ENCODE measurements at regions not wholly inside any gene's neighbourhood (a gene's known extent, or its start where the extent isn't known, plus 50 kb on each side); places are given as distances from the start of the nearest gene placed in this dataset.

- no peak for DNase-seq
- Histone ChIP-seq H3K4me1 (no peaks in the 10 kb centered on the region), H3K27me3 (no peaks in the 10 kb centered on the region), H3K36me3 (no peaks in the 10 kb centered on the region), H3K9me3 (no peaks in the 10 kb centered on the region), H3K27ac (no peak overlapping the region), H3K4me3 (no peak overlapping the region)
- no peak for TF ChIP-seq POLR2A (IDR thresholded peaks at IDR 0.05)
- TF ChIP-seq POLR2AphosphoS5 (IDR thresholded peaks at IDR 0.05): no peak
- no peak for TF ChIP-seq EP300 (IDR thresholded peaks at IDR 0.05; ENCODE audit: low read depth)
- TF ChIP-seq CTCF (IDR thresholded peaks at IDR 0.05): no peak
- in situ Hi-C loops (cut with MboI; ENCODE audit: low pct_ligation_motif_present in 1 of 4, low pct_unique_long_range_greater_than_20kb in 1 of 4, low sequenced_read_pairs in 3 of 4): no loop called here
- intact Hi-C loops (cut with DNase I; ENCODE audit: low total_unique reads): no loop called here
- 96 to 100% methylated on average over 2 of the region's 2 CpGs for WGBS, 2 donors (ENCODE audit: low coverage in 1 of 2)
Measured at GRCh38 chr16:9333469-9333868, 242.0 kb downstream of the HAPSTR1 start.

GRCh38 chr16:9334103-9334502 is 242.7 kb downstream of the HAPSTR1 start:
- WGBS, 2 donors (ENCODE audit: low coverage in 1 of 2): 88% methylated on average over 1 of the region's 1 CpG; no CpG with 5 or more reads in 1 of the 2 donors
- in situ Hi-C loops (cut with MboI; ENCODE audit: low pct_ligation_motif_present in 1 of 4, low pct_unique_long_range_greater_than_20kb in 1 of 4, low sequenced_read_pairs in 3 of 4): no loop called here
- intact Hi-C loops (cut with DNase I; ENCODE audit: low total_unique reads): no loop called here
- no peaks in the 10 kb centered on the region for H3K4me1 ChIP-seq
- DNase-seq: no peak
- TF ChIP-seq POLR2A (IDR thresholded peaks at IDR 0.05): no peak
- TF ChIP-seq POLR2AphosphoS5 (IDR thresholded peaks at IDR 0.05): no peak
- TF ChIP-seq EP300 (IDR thresholded peaks at IDR 0.05; ENCODE audit: low read depth): no peak
- TF ChIP-seq CTCF (IDR thresholded peaks at IDR 0.05): no peak
- H3K36me3 ChIP-seq: no peaks in the 10 kb centered on the region
- no peaks in the 10 kb centered on the region for H3K9me3 ChIP-seq
- H3K27ac ChIP-seq: no peak overlapping the region
- H3K4me3 ChIP-seq: no peak overlapping the region
- no peaks in the 10 kb centered on the region for H3K27me3 ChIP-seq

GRCh38 chr16:9337308-9338032 is 246.0 kb downstream of the HAPSTR1 start:
- in situ Hi-C loops (cut with MboI; ENCODE audit: low pct_ligation_motif_present in 1 of 4, low pct_unique_long_range_greater_than_20kb in 1 of 4, low sequenced_read_pairs in 3 of 4): no loop called here
- Histone ChIP-seq H3K36me3 (no peaks in the 10 kb centered on the region), H3K4me3 (no peak overlapping the region), H3K9me3 (no peaks in the 10 kb centered on the region), H3K27ac (no peak overlapping the region), H3K27me3 (no peaks in the 10 kb centered on the region), H3K4me1 (no peaks in the 10 kb centered on the region)
- TF ChIP-seq CTCF (IDR thresholded peaks at IDR 0.05) (no peak), POLR2AphosphoS5 (IDR thresholded peaks at IDR 0.05) (no peak), POLR2A (IDR thresholded peaks at IDR 0.05) (no peak), EP300 (IDR thresholded peaks at IDR 0.05; ENCODE audit: low read depth) (no peak)
- intact Hi-C loops (cut with DNase I; ENCODE audit: low total_unique reads): no loop called here
- 66 to 67% methylated on average over 4 of the region's 4 CpGs for WGBS, 2 donors (ENCODE audit: low coverage in 1 of 2)
- no peak for DNase-seq

- no peak for TF ChIP-seq POLR2AphosphoS5 (IDR thresholded peaks at IDR 0.05)
- no peak for TF ChIP-seq CTCF (IDR thresholded peaks at IDR 0.05)
- TF ChIP-seq POLR2A (IDR thresholded peaks at IDR 0.05): no peak
- TF ChIP-seq EP300 (IDR thresholded peaks at IDR 0.05; ENCODE audit: low read depth): no peak
- no peak for DNase-seq
- intact Hi-C loops (cut with DNase I; ENCODE audit: low total_unique reads) (no loop called here), in situ Hi-C loops (cut with MboI; ENCODE audit: low pct_ligation_motif_present in 1 of 4, low pct_unique_long_range_greater_than_20kb in 1 of 4, low sequenced_read_pairs in 3 of 4) (no loop called here)
- Histone ChIP-seq H3K9me3 (no peaks in the 10 kb centered on the region), H3K4me1 (no peaks in the 10 kb centered on the region), H3K4me3 (no peak overlapping the region), H3K36me3 (no peaks in the 10 kb centered on the region), H3K27me3 (no peaks in the 10 kb centered on the region), H3K27ac (no peak overlapping the region)
- WGBS, 2 donors (ENCODE audit: low coverage in 1 of 2): 36% methylated on average over 2 of the region's 2 CpGs; no CpG with 5 or more reads in 1 of the 2 donors
Measured at GRCh38 chr16:9338068-9338467, 246.6 kb downstream of the HAPSTR1 start.
